ENCODE measurements at regions not wholly inside any gene's neighbourhood (a gene's known extent, or its start where the extent isn't known, plus 50 kb on each side); places are given as distances from the start of the nearest gene placed in this dataset.
"Not testable (repeated sequence)": the region's sequence is repeated elsewhere in the genome, so short reads cannot be mapped to it uniquely, and the experiment has no call there.

GRCh38 chr3:191922570-191922969 is 461.6 kb downstream of the PYDC2 start:
- ChIA-PET CTCF (no interaction called here), POLR2A (no interaction called here)
- no peak for DNase-seq (ENCODE audit: low read depth, low spot score)
- H3K4me3 ChIP-seq (ENCODE audit: low read depth, low read length), result no peak overlapping the region
- TF ChIP-seq CTCF (IDR thresholded peaks at IDR 0.05; ENCODE audit: insufficient read depth, low read length, missing control alignments), result no peak

- DNase-seq (ENCODE audit: low read depth, low spot score); H3K4me3 ChIP-seq (ENCODE audit: low read depth, low read length); POLR2A ChIA-PET; CTCF ChIA-PET: not testable (repeated sequence)
Observed at GRCh38 chr3:191927183-191927817, 466.3 kb downstream of the PYDC2 start.

DNA sequence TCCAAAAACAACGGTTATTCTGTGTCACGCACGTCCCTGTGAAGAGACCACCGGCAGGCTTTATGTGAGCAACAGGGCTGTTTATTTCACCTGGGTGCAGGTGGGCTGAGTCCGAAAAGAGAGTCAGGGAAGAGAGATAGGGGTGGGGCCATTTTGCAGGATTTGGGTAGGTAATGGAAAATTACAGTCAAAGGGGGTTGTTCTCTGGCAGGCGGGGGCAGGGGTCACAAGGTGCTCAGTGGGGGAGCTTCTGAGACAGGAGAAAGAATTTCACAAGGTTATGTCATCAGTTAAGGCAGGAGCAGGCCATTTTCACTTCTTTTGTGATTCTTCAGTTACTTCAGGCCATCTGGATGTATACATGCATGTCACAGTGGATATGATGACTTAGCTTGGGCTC is 467.0 kb downstream of the PYDC2 start:
- CTCF ChIA-PET; POLR2A ChIA-PET; H3K4me3 ChIP-seq (ENCODE audit: low read depth, low read length); DNase-seq (ENCODE audit: low read depth, low spot score): not testable (repeated sequence)

GRCh38 chr3:191944835-191945234 is 483.9 kb downstream of the PYDC2 start:
- H3K4me3 ChIP-seq (ENCODE audit: low read depth, low read length), result no peak overlapping the region
- ChIA-PET POLR2A (no interaction called here), CTCF (no interaction called here)
- TF ChIP-seq CTCF (IDR thresholded peaks at IDR 0.05; ENCODE audit: insufficient read depth, low read length, missing control alignments), result no peak
- DNase-seq (ENCODE audit: low read depth, low spot score), result no peak

GRCh38 chr3:191952186-191952585 is 491.2 kb downstream of the PYDC2 start:
- CTCF ChIA-PET, result no interaction called here

GRCh38 chr3:191952609-191953008 is 491.6 kb downstream of the PYDC2 start:
- ChIA-PET POLR2A (no interaction called here), CTCF (no interaction called here)
- TF ChIP-seq CTCF (IDR thresholded peaks at IDR 0.05; ENCODE audit: insufficient read depth, low read length, missing control alignments), result no peak
- DNase-seq (ENCODE audit: low read depth, low spot score), result no peak
- H3K4me3 ChIP-seq (ENCODE audit: low read depth, low read length), result no peak overlapping the region

More at GRCh38 chr3:191952186-191952585, 491.2 kb downstream of the PYDC2 start:
- no peak for TF ChIP-seq CTCF (IDR thresholded peaks at IDR 0.05; ENCODE audit: insufficient read depth, low read length, missing control alignments)
- POLR2A ChIA-PET, result no interaction called here
- no peak for DNase-seq (ENCODE audit: low read depth, low spot score)
- H3K4me3 ChIP-seq (ENCODE audit: low read depth, low read length), result no peak overlapping the region

DNA sequence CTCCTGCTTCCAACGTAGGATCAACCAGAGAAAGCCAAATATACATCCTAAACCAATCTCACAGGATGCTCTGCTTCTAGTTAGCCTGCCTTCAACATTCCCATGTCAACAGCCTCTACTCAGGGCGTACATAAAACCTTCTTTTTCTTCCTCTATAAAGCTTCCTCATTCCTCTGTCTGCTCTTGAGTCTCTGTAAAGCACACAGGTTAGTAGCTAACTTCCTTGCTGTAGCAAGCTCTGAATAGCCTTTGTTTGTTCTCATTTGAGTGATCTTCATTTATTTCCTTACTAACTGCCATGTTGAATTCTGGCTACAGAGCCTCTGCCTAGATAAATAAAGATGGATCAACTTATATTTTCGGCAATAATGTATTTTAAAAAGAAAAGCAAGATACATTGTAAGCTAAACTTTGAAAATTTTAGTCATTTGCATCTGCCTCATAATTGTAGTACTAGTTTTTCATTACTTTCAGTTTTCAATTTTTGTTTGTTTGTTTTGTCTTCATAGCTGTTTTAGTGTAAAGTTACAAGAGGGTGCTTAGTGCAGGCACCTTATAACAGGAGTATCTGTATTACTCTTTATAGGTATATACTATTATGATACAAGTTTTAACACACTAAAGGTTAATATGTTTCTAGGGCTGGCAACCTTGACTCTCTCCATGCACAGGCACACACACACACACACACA is 498.2 kb downstream of the PYDC2 start:
- ChIA-PET POLR2A (no interaction called here), CTCF (no interaction called here)
- no peak for TF ChIP-seq CTCF (IDR thresholded peaks at IDR 0.05; ENCODE audit: insufficient read depth, low read length, missing control alignments)
- no peak for DNase-seq (ENCODE audit: low read depth, low spot score)
- H3K4me3 ChIP-seq (ENCODE audit: low read depth, low read length), result no peak overlapping the region
